Tibial artery (tissue), 4 donors: ENCODE measurements at regions not wholly inside any gene's neighbourhood (a gene's known extent, or its start where the extent isn't known, plus 50 kb on each side); places are given as distances from the start of the nearest gene placed in this dataset.

Experiments
- DNase-seq, 2 donors: peaks; one replicate each; pipeline ENCODE4 v3.0.0-alpha.2; 2019
- H3K27ac ChIP-seq, 2 donors: fragments of 200-600 bp; sonication (generic) in 1 of 2; 1 replicate in 1 of 2; 2 replicates in 1 of 2; pipeline ENCODE4 v1.5.1; 2018 to 2019; ENCODE audit warnings: mild to moderate bottlenecking in 1 of 2
- H3K27me3 ChIP-seq, 2 donors: fragments of 200-600 bp; sonication (generic) in 1 of 2; one replicate each; pipeline versions ENCODE4 v1.5.1 to v1.6.0; 2016 to 2019
- H3K36me3 ChIP-seq, 3 donors: fragments of 200-600 bp; sonication (generic) in 2 of 3; one replicate each; pipeline ENCODE4 v1.5.1; 2016 to 2019; ENCODE audit warnings: mild to moderate bottlenecking in 2 of 3
- H3K4me1 ChIP-seq, 4 donors: fragments of 200-600 bp; sonication (generic) in 2 of 4; 1 replicate in 3 of 4; 2 replicates in 1 of 4; pipeline ENCODE4 v1.5.1; 2016 to 2019
- H3K4me3 ChIP-seq, 2 donors: fragments of 200-600 bp; sonication (generic) in 1 of 2; 1 replicate in 1 of 2; 2 replicates in 1 of 2; pipeline ENCODE4 v1.5.1; 2018 to 2019; ENCODE audit warnings: mild to moderate bottlenecking in 2 of 2
- H3K9me3 ChIP-seq, 3 donors: fragments of 200-600 bp; sonication (generic) in 1 of 3; one replicate each; pipeline ENCODE4 v1.5.1; 2016 to 2019
- intact Hi-C: fragments of 100-400 bp; cut with DNase I; formaldehyde crosslinking; loops from one replicate; pipeline ENCODE4 v1.15.0; 2023; ENCODE audit warnings: low total_unique reads
- TF ChIP-seq, protein P1 (sequence below), 2 experiments: fragments of 200-600 bp in 1 of 2; fragments of 450-650 bp in 1 of 2; IDR thresholded peaks; one replicate each; pipeline ENCODE4 v1.5.1; 2017 to 2019; ENCODE audit warnings: antibody characterized with exemption in 2 of 2, mild to moderate bottlenecking in 1 of 2, moderate library complexity in 1 of 2

DNA sequence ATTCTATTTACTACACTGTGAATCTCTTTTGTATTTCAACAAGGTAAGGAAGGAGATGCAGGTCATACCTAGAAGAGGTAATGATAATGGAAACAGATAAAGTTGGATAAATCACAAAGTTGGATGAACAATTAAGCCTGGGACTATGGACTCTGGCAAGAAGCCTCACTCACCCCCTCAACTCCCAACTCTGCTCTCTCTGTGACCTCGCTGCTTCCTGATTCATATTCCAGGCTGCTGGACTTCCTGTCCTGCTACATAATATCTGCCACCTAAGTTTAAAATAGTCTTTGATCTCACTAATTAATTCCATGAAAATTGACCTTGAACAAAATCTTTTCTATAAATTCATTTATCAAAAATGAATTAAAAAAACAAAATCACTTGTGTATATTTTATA lies 215.3 kb downstream of the CALCRL start:
- TF ChIP-seq, protein P1, sequence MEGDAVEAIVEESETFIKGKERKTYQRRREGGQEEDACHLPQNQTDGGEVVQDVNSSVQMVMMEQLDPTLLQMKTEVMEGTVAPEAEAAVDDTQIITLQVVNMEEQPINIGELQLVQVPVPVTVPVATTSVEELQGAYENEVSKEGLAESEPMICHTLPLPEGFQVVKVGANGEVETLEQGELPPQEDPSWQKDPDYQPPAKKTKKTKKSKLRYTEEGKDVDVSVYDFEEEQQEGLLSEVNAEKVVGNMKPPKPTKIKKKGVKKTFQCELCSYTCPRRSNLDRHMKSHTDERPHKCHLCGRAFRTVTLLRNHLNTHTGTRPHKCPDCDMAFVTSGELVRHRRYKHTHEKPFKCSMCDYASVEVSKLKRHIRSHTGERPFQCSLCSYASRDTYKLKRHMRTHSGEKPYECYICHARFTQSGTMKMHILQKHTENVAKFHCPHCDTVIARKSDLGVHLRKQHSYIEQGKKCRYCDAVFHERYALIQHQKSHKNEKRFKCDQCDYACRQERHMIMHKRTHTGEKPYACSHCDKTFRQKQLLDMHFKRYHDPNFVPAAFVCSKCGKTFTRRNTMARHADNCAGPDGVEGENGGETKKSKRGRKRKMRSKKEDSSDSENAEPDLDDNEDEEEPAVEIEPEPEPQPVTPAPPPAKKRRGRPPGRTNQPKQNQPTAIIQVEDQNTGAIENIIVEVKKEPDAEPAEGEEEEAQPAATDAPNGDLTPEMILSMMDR (IDR thresholded peaks at IDR 0.05), result no peak
- no peak overlapping the region for H3K27ac ChIP-seq
- H3K36me3 ChIP-seq, result no peaks in the 10 kb centered on the region
- H3K4me1 ChIP-seq, result no peaks in the 10 kb centered on the region
- H3K27me3 ChIP-seq, result no peaks in the 10 kb centered on the region
- H3K9me3 ChIP-seq, result no peaks in the 10 kb centered on the region
- intact Hi-C loops, result no loop called here
- no peak for DNase-seq
- H3K4me3 ChIP-seq, result no peak overlapping the region

DNA sequence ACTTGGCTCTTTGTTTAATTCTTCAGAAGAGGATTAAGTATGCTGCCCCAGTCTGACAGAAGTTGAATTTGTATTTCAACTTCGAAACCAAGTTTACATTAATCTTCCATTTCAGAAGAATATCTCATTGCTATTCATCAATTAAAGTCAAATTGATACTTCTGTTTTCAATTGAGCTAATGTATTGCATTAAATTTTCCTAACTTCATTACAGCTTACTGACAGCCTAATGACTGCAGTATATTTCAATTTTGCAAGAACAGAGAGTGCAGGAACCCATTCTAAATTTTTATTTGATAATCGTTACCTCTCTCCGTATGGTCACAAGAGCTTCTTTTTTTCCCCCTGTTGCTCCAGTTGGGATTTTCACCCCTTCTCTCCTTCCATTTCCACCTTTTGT lies 218.0 kb downstream of the CALCRL start:
- Histone ChIP-seq H3K4me3 (no peak overlapping the region), H3K27me3 (no peaks in the 10 kb centered on the region), H3K4me1 (no peaks in the 10 kb centered on the region), H3K27ac (no peak overlapping the region), H3K9me3 (no peaks in the 10 kb centered on the region), H3K36me3 (no peaks in the 10 kb centered on the region)
- intact Hi-C loops, result no loop called here
- no peak for DNase-seq
- TF ChIP-seq, protein P1 (IDR thresholded peaks at IDR 0.05), result no peak

DNA sequence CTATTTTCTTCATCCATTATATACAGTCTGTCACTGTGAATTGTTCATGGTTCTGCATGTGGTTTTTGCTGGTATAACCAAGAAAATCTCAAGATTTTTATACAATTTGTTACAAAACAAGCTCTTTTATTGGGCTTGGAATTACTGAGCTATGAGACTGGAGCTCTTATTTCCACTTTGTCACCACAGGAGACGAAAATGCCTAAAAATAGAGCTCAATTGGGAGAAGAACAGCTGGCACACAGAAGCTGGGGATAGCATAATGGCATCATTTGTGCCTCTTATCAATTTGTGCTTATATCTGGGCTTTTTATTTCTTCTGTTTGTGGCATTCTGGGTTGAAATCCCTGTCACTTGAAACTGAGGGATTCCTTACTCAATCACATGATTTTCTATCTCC lies 219.1 kb downstream of the CALCRL start:
- intact Hi-C loops, result no loop called here

DNA sequence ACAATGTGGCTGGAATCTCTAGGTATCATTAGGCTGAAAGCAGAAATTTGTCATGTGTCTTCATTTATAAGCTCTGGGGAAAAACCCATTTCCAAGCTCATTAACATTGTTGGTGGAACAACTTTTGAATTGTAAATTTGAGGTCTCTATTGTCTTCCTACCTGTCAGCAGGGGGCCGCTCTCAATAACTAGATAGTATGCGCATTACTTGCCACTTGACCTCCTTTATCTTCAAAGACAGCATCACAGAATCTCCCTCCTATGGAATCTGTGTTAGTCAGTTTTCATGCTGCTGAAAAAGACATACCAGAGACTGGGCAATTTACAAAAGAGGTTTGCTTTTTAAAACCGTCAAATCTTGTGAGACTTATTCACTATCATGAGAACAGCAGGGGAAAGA lies 223.1 kb downstream of the CALCRL start:
- TF ChIP-seq, protein P1 (IDR thresholded peaks at IDR 0.05), result no peak
- intact Hi-C loops, result no loop called here
- Histone ChIP-seq H3K4me1 (no peaks in the 10 kb centered on the region), H3K36me3 (no peaks in the 10 kb centered on the region), H3K4me3 (no peak overlapping the region), H3K27me3 (no peaks in the 10 kb centered on the region), H3K9me3 (no peaks in the 10 kb centered on the region), H3K27ac (no peak overlapping the region)
- DNase-seq, result no peak

More for the DNA sequence above, 219.1 kb downstream of the CALCRL start:
- Histone ChIP-seq H3K4me3 (no peak overlapping the region), H3K27ac (no peak overlapping the region), H3K4me1 (no peaks in the 10 kb centered on the region), H3K27me3 (no peaks in the 10 kb centered on the region), H3K36me3 (no peaks in the 10 kb centered on the region), H3K9me3 (no peaks in the 10 kb centered on the region)
- DNase-seq, result no peak
- TF ChIP-seq, protein P1 (IDR thresholded peaks at IDR 0.05), result no peak

DNA sequence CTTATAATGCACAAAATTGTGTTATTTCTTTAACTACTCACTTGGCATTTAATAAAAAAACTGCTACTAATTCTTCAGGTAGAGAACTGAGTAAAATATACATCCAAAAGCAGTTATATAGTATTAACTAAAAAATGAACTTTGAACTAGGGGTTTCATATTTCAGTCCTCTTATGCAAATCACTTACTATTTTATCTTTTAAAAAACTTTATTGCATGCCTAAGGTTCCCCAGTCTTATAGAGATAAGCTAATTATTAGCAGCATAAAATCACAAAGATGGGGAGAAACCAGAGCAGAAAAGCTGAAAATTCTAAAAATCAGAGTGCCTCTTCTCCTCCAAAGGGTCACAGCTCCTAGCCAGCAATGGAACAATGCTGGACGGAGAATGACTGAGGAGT lies 228.0 kb downstream of the CALCRL start:
- H3K27me3 ChIP-seq, result no peaks in the 10 kb centered on the region
- H3K27ac ChIP-seq, result no peak overlapping the region
- peaks cover 0 to 4% (median 0%) of the 10 kb centered on the region in 3 donors for H3K9me3 ChIP-seq
- DNase-seq, result no peak
- TF ChIP-seq, protein P1 (IDR thresholded peaks at IDR 0.05), result no peak
- no peaks in the 10 kb centered on the region for H3K4me1 ChIP-seq
- intact Hi-C loops, result no loop called here
- H3K4me3 ChIP-seq, result no peak overlapping the region
- H3K36me3 ChIP-seq, result no peaks in the 10 kb centered on the region
